Left lung (tissue), 4 donors: ENCODE measurements at regions not wholly inside any gene's neighbourhood (a gene's known extent, or its start where the extent isn't known, plus 50 kb on each side); places are given as distances from the start of the nearest gene placed in this dataset.

Source experiments
- ATAC-seq: fragments of 200-7000 bp; cut with Tn5 transposase; one replicate; pipeline ENCODE4 v1.9.1; 2020; ENCODE audit warnings: moderate library complexity
- DNase-seq, 4 donors: peaks; one replicate each; pipeline ENCODE4 v3.0.0-alpha.2; 2013 to 2020
- H3K27ac ChIP-seq, 2 donors: fragments of 200-600 bp; sonication (generic) in 1 of 2; one replicate each; pipeline versions ENCODE4 v1.5.0 to v1.8.0; 2020 to 2021
- H3K27me3 ChIP-seq, 2 donors: fragments of 200-600 bp; sonication (generic) in 1 of 2; one replicate each; pipeline versions ENCODE4 v1.5.0 to v1.8.0; 2020 to 2021
- H3K36me3 ChIP-seq, 2 donors: fragments of 200-600 bp; sonication (generic) in 1 of 2; one replicate each; pipeline versions ENCODE4 v1.5.0 to v1.8.0; 2020 to 2021
- H3K4me1 ChIP-seq, 2 donors: fragments of 200-600 bp; one replicate each; pipeline ENCODE4 v1.8.0; 2021
- H3K4me3 ChIP-seq, 2 donors: fragments of 200-600 bp; sonication (generic) in 1 of 2; one replicate each; pipeline versions ENCODE4 v1.5.0 to v1.8.0; 2020 to 2021; ENCODE audit warnings: mild to moderate bottlenecking in 1 of 2
- H3K9me3 ChIP-seq, 2 donors: fragments of 200-600 bp; sonication (generic) in 1 of 2; one replicate each; pipeline versions ENCODE4 v1.5.0 to v1.8.0; 2020 to 2021
- CTCF ChIP-seq, 2 donors: fragments of 200-600 bp; sonication (generic) in 1 of 2; IDR thresholded peaks; one replicate each; pipeline versions ENCODE4 v1.5.0 to v1.8.0; 2021; ENCODE audit warnings: antibody characterized with exemption in 2 of 2
- intact Hi-C, 2 donors: fragments of 100-400 bp; cut with DNase I; formaldehyde crosslinking; loops; one replicate each; pipeline versions ENCODE4 v1.11.2 to v1.14.2; 2022
- donor health status: DM: no; HTN: yes; CAD: no.
- donor health status: DM: no; HTN: no; CAD: no.

- no peak overlapping the region for H3K4me3 ChIP-seq
- H3K36me3 ChIP-seq = no peaks in the 10 kb centered on the region
- H3K27me3 ChIP-seq = no peaks in the 10 kb centered on the region
- no peaks in the 10 kb centered on the region for H3K4me1 ChIP-seq
- no peaks in the 10 kb centered on the region for H3K9me3 ChIP-seq
- no peak for TF ChIP-seq CTCF (IDR thresholded peaks at IDR 0.05)
- H3K27ac ChIP-seq = no peak overlapping the region
- intact Hi-C loops = no loop called here
- DNase-seq = no peak
- ATAC-seq = no peak
Measured at GRCh38 chr13:85653681-85654080, 145.5 kb downstream of the SLITRK6 start.

GRCh38 chr13:85652491-85652890 is 146.7 kb downstream of the SLITRK6 start:
- Histone ChIP-seq H3K27me3 (no peaks in the 10 kb centered on the region), H3K4me3 (no peak overlapping the region), H3K27ac (no peak overlapping the region), H3K36me3 (no peaks in the 10 kb centered on the region), H3K4me1 (no peaks in the 10 kb centered on the region), H3K9me3 (no peaks in the 10 kb centered on the region)
- no peak for ATAC-seq
- no peak for TF ChIP-seq CTCF (IDR thresholded peaks at IDR 0.05)
- intact Hi-C loops = no loop called here
- no peak for DNase-seq

GRCh38 chr13:85651440-85651839 is 147.8 kb downstream of the SLITRK6 start:
- peak; percentile 91 for ATAC-seq
- no peak for TF ChIP-seq CTCF (IDR thresholded peaks at IDR 0.05)
- DNase-seq = peak in 2 of 4 donors; percentile 11 to 44

GRCh38 chr13:85650613-85651012 is 148.6 kb downstream of the SLITRK6 start:
- H3K36me3 ChIP-seq = no peaks in the 10 kb centered on the region
- DNase-seq (no peak), ATAC-seq (peak; percentile 14)
- intact Hi-C loops = no loop called here
- no peak overlapping the region for H3K27ac ChIP-seq
- no peak overlapping the region for H3K4me3 ChIP-seq
- no peaks in the 10 kb centered on the region for H3K27me3 ChIP-seq
- H3K9me3 ChIP-seq = no peaks in the 10 kb centered on the region
- TF ChIP-seq CTCF (IDR thresholded peaks at IDR 0.05) = no peak
- H3K4me1 ChIP-seq = no peaks in the 10 kb centered on the region

More at GRCh38 chr13:85651440-85651839, 147.8 kb downstream of the SLITRK6 start:
- intact Hi-C loops = no loop called here
- H3K4me3 ChIP-seq = no peak overlapping the region
- no peaks in the 10 kb centered on the region for H3K9me3 ChIP-seq
- no peaks in the 10 kb centered on the region for H3K4me1 ChIP-seq
- no peaks in the 10 kb centered on the region for H3K36me3 ChIP-seq
- no peaks in the 10 kb centered on the region for H3K27me3 ChIP-seq
- no peak overlapping the region for H3K27ac ChIP-seq

- Histone ChIP-seq H3K9me3 (peaks cover 0 to 17% of the 10 kb centered on the region in 2 donors), H3K4me1 (no peaks in the 10 kb centered on the region), H3K27ac (no peak overlapping the region), H3K4me3 (no peak overlapping the region), H3K36me3 (no peaks in the 10 kb centered on the region), H3K27me3 (no peaks in the 10 kb centered on the region)
- DNase-seq = no peak
- no peak for TF ChIP-seq CTCF (IDR thresholded peaks at IDR 0.05)
- no peak for ATAC-seq
- intact Hi-C loops = no loop called here
Measured at GRCh38 chr13:85640727-85641126, 158.5 kb downstream of the SLITRK6 start.
